AG04449 (cell line): ENCODE measurements at regions not wholly inside any gene's neighbourhood (a gene's known extent, or its start where the extent isn't known, plus 50 kb on each side); places are given as distances from the start of the nearest gene placed in this dataset.

ENCODE experiments used
- CTCF ChIA-PET: fragments of 350-600 bp; formaldehyde crosslinking; extraction: SDS; loops from one replicate; lab custom pipeline; 2021; ENCODE audit warnings: antibody characterized with exemption; lab: Yijun Ruan, JAX
- POLR2A ChIA-PET: fragments of 400-600, 350-600 bp; formaldehyde crosslinking; extraction: SDS; loops from one replicate; lab custom pipeline; 2020; ENCODE audit warnings: antibody characterized with exemption, inconsistent platforms; lab: Yijun Ruan, JAX
- DNase-seq: peaks from one replicate; pipeline ENCODE4 v3.0.0-alpha.2; 2010; ENCODE audit warnings: low read depth, low spot score
- H3K4me3 ChIP-seq: 2 replicates; pipeline ENCODE4 v1.5.1; 2011; ENCODE audit warnings: low read depth, mild to moderate bottlenecking, control low read depth, low read length
- CTCF ChIP-seq: IDR thresholded peaks from one replicate; pipeline ENCODE4 v1.5.1; 2011; ENCODE audit warnings: mild to moderate bottlenecking, moderate library complexity, low read length, control low read depth, inconsistent platforms; ENCODE audit not compliant: insufficient read depth; ENCODE audit errors: missing control alignments

DNA sequence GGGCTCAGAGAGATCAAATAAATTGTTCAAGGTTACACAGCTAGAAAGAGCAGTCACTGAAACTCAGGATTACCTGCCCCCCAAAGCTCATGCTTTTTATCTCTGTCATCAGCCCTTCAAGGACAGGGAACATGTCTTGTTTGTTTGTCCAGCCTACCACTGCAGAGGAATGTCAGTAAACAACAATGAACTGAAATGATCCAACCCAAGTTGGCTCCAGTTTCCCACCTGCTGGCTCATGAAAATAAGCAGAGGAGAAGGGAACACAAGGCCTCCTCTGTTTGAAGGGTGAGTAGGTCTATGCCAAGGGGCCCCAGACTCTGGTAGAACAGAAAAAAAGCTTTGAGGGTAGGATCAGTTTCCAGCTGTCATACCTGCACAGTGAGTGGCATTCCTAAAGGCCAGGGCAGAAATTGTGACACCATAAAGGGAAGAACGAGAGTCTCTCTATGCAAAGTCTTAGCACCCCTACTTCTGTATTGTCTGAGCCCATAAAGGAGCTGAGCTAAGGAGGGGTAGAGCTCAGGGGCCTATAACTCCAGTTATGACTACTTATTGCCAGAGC is 115.2 kb downstream of the TRIM36 start:
- POLR2A ChIA-PET = no interaction called here
- no peak for TF ChIP-seq CTCF
- DNase-seq = no peak
- no peak overlapping the region for H3K4me3 ChIP-seq
- CTCF ChIA-PET = no interaction called here

- ChIA-PET POLR2A (no interaction called here), CTCF (no interaction called here)
- no peak for TF ChIP-seq CTCF
- H3K4me3 ChIP-seq = no peak overlapping the region
- DNase-seq = no peak
These were observed 116.8 kb downstream of the TRIM36 start for GRCh38 chr5:115052948-115053347.

- no peak overlapping the region for H3K4me3 ChIP-seq
- ChIA-PET CTCF (no interaction called here), POLR2A (no interaction called here)
- no peak for TF ChIP-seq CTCF
- no peak for DNase-seq
These were observed 118.8 kb downstream of the TRIM36 start for GRCh38 chr5:115050866-115051265.

- POLR2A ChIA-PET = no interaction called here
- no peak for DNase-seq
- H3K4me3 ChIP-seq = no peak overlapping the region
- CTCF ChIA-PET = interaction anchor here (1.0 kb wide), 1 partner anchor 1422 kb away, joined by 3 read pairs; no protein-coding TSS in a partner anchor
- no peak for TF ChIP-seq CTCF
These were observed 135.8 kb downstream of the TRIM36 start for GRCh38 chr5:115033861-115034260.

DNA sequence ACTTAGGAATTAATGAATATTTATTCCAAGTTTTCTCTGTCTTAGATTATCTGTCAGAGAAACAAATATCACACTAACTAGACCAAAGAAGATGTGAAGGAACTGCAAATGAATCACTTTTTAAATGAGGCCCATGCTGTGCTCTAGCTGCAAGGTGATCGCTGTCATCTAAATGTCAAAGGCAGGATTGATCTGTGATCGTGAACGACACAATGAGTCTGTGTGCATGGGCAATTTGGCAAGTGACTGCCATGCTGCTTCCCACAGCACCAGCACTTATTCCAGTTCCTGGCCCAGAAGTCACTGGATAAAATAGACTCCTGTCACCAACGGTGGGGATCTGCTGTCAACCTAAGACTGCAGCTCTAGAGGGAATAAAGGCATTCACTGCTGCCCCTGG is 141.2 kb downstream of the TRIM36 start:
- no peak for DNase-seq
- POLR2A ChIA-PET = no interaction called here
- TF ChIP-seq CTCF = no peak
- CTCF ChIA-PET = no interaction called here
- H3K4me3 ChIP-seq = no peak overlapping the region

DNA sequence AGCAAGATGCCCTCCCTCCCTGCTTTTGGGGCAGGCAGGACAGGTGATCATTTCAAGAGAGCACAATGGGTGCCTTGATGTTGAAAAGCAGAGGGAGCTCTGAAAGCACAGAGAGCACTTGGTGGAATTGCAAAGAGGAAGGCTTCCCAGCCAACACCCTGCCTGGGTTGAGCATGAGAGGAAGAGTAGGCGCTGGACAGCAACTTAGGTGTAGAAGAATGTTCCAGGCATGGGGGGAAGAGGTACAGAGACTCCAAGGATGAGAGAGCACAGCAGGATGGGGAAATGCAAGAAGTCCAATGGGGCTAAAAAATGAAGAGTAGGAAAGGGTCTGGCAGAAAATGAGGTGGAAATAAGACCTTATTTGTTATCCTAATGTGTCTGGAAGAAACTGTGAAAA is 144.8 kb downstream of the TRIM36 start:
- no peak overlapping the region for H3K4me3 ChIP-seq
- ChIA-PET CTCF (no interaction called here), POLR2A (no interaction called here)
- no peak for TF ChIP-seq CTCF
- no peak for DNase-seq
